T-cell (primary cell): ENCODE measurements at regions not wholly inside any gene's neighbourhood (a gene's known extent, or its start where the extent isn't known, plus 50 kb on each side); places are given as distances from the start of the nearest gene placed in this dataset.

Experiments used
- ATAC-seq, 4 experiments: fragments of 200-7000 bp in 3 of 4; fragments of 150-1000 bp in 1 of 4; cut with Tn5 transposase; replicated peaks in 1 of 4; 1 replicate in 3 of 4; 2 replicates in 1 of 4; pipeline ENCODE4 v1.10.0; 2021; ENCODE audit warnings: moderate library complexity in 3 of 4, mild to moderate bottlenecking in 2 of 4, moderate number of reproducible peaks in 1 of 4
- CTCF ChIA-PET, 2 donors: fragments of 300-600 bp; sonication (Branson Sonifier 250); formaldehyde crosslinking; loops; one replicate each; lab custom pipeline; 2022; ENCODE audit warnings: antibody characterized with exemption in 2 of 2; lab: Charles Lee
- POLR2A ChIA-PET, 2 donors: fragments of 300-600 bp; sonication (Branson Sonifier 250); formaldehyde crosslinking; loops; one replicate each; lab custom pipeline; 2022; ENCODE audit warnings: antibody characterized with exemption in 2 of 2; lab: Charles Lee
- DNase-seq, 35 experiments: peaks; one replicate each; pipeline versions ENCODE4 v3.0.0 to v3.0.0-alpha.2; 2013 to 2023
- H3K27ac ChIP-seq: one replicate; pipeline ENCODE4 v1.5.1; 2013; ENCODE audit warnings: low read length
- H3K27me3 ChIP-seq, 2 experiments: replicated peaks in 1 of 2; 1 replicate in 1 of 2; 2 replicates in 1 of 2; pipeline versions ENCODE4 v1.6.1 to v1.7.0; 2013; ENCODE audit warnings: low read length in 1 of 2, mixed read lengths in 1 of 2; ENCODE audit not compliant: control insufficient read depth in 2 of 2, insufficient read depth in 2 of 2; ENCODE audit errors: extremely low read depth in 1 of 2
- H3K36me3 ChIP-seq, 2 donors: 1 replicate in 1 of 2; 2 replicates in 1 of 2; pipeline versions ENCODE4 v1.6.1 to v1.7.0; 2013; ENCODE audit warnings: low read length in 1 of 2; ENCODE audit not compliant: control insufficient read depth in 2 of 2, insufficient read depth in 1 of 2; ENCODE audit errors: extremely low read depth in 1 of 2
- H3K4me1 ChIP-seq, 2 experiments: 1 replicate in 1 of 2; 2 replicates in 1 of 2; pipeline versions ENCODE4 v1.6.1 to v1.7.0; 2013; ENCODE audit warnings: low read length in 2 of 2, mixed read lengths in 1 of 2; ENCODE audit not compliant: insufficient read depth in 2 of 2, control insufficient read depth in 1 of 2; ENCODE audit errors: extremely low read depth in 1 of 2
- H3K4me3 ChIP-seq, 2 donors: 1 replicate in 1 of 2; 2 replicates in 1 of 2; pipeline versions ENCODE4 v1.5.1 to v1.7.0; 2013; ENCODE audit warnings: mild to moderate bottlenecking in 2 of 2, low read length in 1 of 2, moderate library complexity in 1 of 2; ENCODE audit not compliant: control insufficient read depth in 1 of 2; ENCODE audit errors: extremely low read depth in 1 of 2
- H3K9me3 ChIP-seq: 2 replicates; pipeline ENCODE4 v1.7.0; 2013
- H3K27ac Mint-ChIP-seq, 2 donors: one replicate each; pipeline ENCODE4 v1.8.0; 2020 to 2021; ENCODE audit warnings: mild to moderate bottlenecking in 2 of 2, mixed read lengths in 2 of 2
- H3K27me3 Mint-ChIP-seq, 2 donors: one replicate each; pipeline ENCODE4 v1.8.0; 2021 to 2022; ENCODE audit warnings: mixed read lengths in 2 of 2
- H3K36me3 Mint-ChIP-seq: one replicate; pipeline ENCODE4 v1.8.0; 2021; ENCODE audit warnings: mixed read lengths
- H3K4me1 Mint-ChIP-seq, 3 donors: one replicate each; pipeline ENCODE4 v1.8.0; 2020 to 2022; ENCODE audit warnings: mixed read lengths in 3 of 3, mild to moderate bottlenecking in 1 of 3
- H3K4me3 Mint-ChIP-seq, 3 donors: one replicate each; pipeline ENCODE4 v1.8.0; 2020 to 2022; ENCODE audit warnings: mild to moderate bottlenecking in 3 of 3, mixed read lengths in 3 of 3, moderate library complexity in 3 of 3
- H3K9me3 Mint-ChIP-seq, 3 donors: one replicate each; pipeline ENCODE4 v1.8.0; 2020 to 2022; ENCODE audit warnings: mixed read lengths in 3 of 3
- WGBS: methylation state at CpG from one replicate; pipeline ENCODE4 v1.1.5; 2013; ENCODE audit warnings: missing lambda C conversion rate; ENCODE audit not compliant: insufficient coverage; 5-methylcytosine and 5-hydroxymethylcytosine counted together

DNA sequence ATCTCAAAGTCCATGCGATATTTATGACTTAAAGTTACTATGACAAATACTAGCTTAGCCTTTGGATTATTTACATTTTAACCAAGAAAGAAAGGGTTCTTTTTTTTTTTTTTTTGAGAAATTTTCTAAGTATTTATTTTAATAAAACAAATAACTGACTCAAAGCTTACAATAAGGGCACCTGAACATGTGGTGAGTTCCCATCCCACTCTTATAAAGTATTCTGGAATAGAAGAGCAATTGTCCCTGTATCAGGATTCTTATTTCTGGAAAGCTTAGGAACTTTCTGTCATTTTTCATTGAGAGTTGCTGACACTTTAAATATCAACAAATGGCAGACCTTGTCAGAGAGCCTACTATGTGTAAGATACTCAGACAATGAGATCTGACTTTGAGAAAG lies 686.1 kb upstream of the SOX9 start:
- ATAC-seq, result no peak

DNA sequence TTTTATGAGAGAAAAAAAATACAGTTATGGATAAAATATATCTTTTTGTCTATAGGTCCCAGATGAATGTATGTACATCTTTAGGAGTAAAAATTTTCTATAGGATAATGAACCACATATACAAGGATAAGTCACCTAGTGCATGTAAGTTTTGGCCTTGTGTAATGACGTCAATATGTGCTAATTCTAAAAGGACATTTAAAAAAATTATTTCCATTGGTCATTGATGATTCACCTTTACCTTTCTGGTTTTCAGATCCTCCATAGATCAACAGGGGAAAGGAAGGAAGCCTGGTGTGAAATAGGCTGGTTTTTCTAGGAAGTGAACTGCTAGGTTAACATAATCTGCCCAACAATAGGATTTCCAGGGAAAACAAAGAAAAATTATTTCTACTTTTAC lies 684.3 kb upstream of the SOX9 start:
- H3K9me3 Mint-ChIP-seq, result peaks cover 2 to 7% (median 7%) of the 10 kb centered on the region in 3 donors
- ChIA-PET CTCF (no interaction called here), POLR2A (no interaction called here)

More for the DNA sequence above, 686.1 kb upstream of the SOX9 start:
- H3K9me3 ChIP-seq, result no peaks in the 10 kb centered on the region
- H3K4me3 ChIP-seq, result no peak overlapping the region
- ChIA-PET POLR2A (interaction anchor here (0.6 to 1.1 kb wide), 2 partner anchors 10 to 52 kb away, joined by 3 to 4 read pairs; no protein-coding TSS in a partner anchor), CTCF (interaction anchor here in 1 of 2 donors (0.5 kb wide), 1 partner anchor 11 kb away, joined by 3 read pairs; no protein-coding TSS in a partner anchor)
- no CpG with 5 or more reads among the region's 1 CpG for WGBS
- Mint-ChIP-seq H3K4me1 (no peaks in the 10 kb centered on the region), H3K9me3 (peaks cover under 1 to 3% (median 3%) of the 10 kb centered on the region in 3 donors), H3K36me3 (no peaks in the 10 kb centered on the region), H3K4me3 (no peak overlapping the region), H3K27me3 (no peaks in the 10 kb centered on the region), H3K27ac (no peak overlapping the region)
- no peak for DNase-seq
- no peak overlapping the region for H3K27ac ChIP-seq
- no peaks in the 10 kb centered on the region for H3K27me3 ChIP-seq
- H3K4me1 ChIP-seq, result no peaks in the 10 kb centered on the region
- H3K36me3 ChIP-seq, result no peaks in the 10 kb centered on the region

DNA sequence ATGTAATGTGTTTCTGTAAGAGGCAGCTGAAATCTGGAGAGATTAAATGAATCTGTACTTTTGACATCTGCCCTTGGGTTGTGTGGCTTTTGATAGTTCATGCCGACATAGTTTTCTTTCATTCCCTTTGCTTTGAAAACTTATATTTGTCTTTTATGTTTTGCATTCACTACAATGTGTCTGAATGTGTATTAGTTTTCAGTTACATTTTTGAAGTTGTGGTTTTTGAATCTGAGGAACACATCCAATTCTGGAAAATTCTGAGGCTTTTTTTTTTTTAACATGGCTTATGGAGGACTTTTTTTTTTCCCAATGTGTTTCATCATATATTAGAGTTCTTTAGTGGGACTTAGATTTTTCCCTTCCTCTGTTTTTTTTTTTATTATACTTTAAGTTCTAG lies 683.7 kb upstream of the SOX9 start:
- no CpG with 5 or more reads among the region's 1 CpG for WGBS
- no peak for ATAC-seq
- Histone ChIP-seq H3K4me1 (no peaks in the 10 kb centered on the region), H3K27ac (no peak overlapping the region), H3K9me3 (no peaks in the 10 kb centered on the region), H3K36me3 (no peaks in the 10 kb centered on the region), H3K4me3 (no peak overlapping the region), H3K27me3 (no peaks in the 10 kb centered on the region)
- H3K27me3 Mint-ChIP-seq, result peaks cover 0 to 3% of the 10 kb centered on the region in 2 donors
- no peak overlapping the region for H3K4me3 Mint-ChIP-seq
- ChIA-PET CTCF (no interaction called here), POLR2A (no interaction called here)
- DNase-seq, result no peak
- H3K36me3 Mint-ChIP-seq, result no peaks in the 10 kb centered on the region
- H3K9me3 Mint-ChIP-seq, result peaks cover under 1 to 7% (median 7%) of the 10 kb centered on the region in 3 donors
- H3K4me1 Mint-ChIP-seq, result no peaks in the 10 kb centered on the region
- H3K27ac Mint-ChIP-seq, result no peak overlapping the region

More for the DNA sequence above, 684.3 kb upstream of the SOX9 start:
- H3K4me3 ChIP-seq, result no peak overlapping the region
- no peak overlapping the region for H3K27ac ChIP-seq
- Mint-ChIP-seq H3K36me3 (no peaks in the 10 kb centered on the region), H3K27me3 (peaks cover 0 to 3% of the 10 kb centered on the region in 2 donors), H3K27ac (no peak overlapping the region), H3K4me3 (no peak overlapping the region), H3K4me1 (no peaks in the 10 kb centered on the region)
- no CpG with 5 or more reads among the region's 1 CpG for WGBS
- no peaks in the 10 kb centered on the region for H3K9me3 ChIP-seq
- no peaks in the 10 kb centered on the region for H3K4me1 ChIP-seq
- no peaks in the 10 kb centered on the region for H3K36me3 ChIP-seq
- no peaks in the 10 kb centered on the region for H3K27me3 ChIP-seq
- no peak for DNase-seq
- no peak for ATAC-seq

DNA sequence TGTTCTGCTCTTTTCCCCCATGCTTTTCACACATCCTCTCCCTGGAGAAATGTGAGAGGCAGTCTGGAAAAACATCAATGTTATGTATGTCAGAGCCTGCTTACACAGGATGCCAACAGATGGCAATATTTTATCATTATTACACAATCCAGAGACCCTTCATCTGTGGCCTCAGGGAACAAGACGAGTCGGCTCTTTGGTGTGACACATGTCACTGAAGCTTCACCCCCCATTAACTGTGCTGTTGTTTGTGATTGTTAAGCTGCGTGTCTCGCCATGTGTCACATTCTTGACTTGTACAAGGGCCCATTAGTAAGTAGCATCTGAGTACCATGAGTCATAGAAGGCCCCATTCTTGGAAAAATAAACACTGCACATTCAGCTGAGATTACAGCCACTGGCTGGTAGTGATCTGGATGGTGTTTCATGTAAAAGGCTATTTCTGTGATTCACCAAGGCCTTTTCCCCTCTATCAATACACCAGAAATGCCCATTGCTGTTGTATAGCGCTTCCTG lies 682.1 kb upstream of the SOX9 start:
- no peaks in the 10 kb centered on the region for H3K4me1 ChIP-seq
- Mint-ChIP-seq H3K27ac (no peak overlapping the region), H3K36me3 (no peaks in the 10 kb centered on the region), H3K27me3 (peaks cover 0 to 3% of the 10 kb centered on the region in 2 donors), H3K4me3 (no peak overlapping the region), H3K4me1 (no peaks in the 10 kb centered on the region), H3K9me3 (peaks cover 0 to 7% (median 7%) of the 10 kb centered on the region in 3 donors)
- H3K27me3 ChIP-seq, result no peaks in the 10 kb centered on the region
- H3K4me3 ChIP-seq, result no peak overlapping the region
- DNase-seq (no peak), ATAC-seq (no peak)
- ChIA-PET POLR2A (no interaction called here), CTCF (no interaction called here)
- no peaks in the 10 kb centered on the region for H3K36me3 ChIP-seq
- no peak overlapping the region for H3K27ac ChIP-seq
- WGBS, result no CpG with 5 or more reads among the region's 5 CpGs
- H3K9me3 ChIP-seq, result no peaks in the 10 kb centered on the region

DNA sequence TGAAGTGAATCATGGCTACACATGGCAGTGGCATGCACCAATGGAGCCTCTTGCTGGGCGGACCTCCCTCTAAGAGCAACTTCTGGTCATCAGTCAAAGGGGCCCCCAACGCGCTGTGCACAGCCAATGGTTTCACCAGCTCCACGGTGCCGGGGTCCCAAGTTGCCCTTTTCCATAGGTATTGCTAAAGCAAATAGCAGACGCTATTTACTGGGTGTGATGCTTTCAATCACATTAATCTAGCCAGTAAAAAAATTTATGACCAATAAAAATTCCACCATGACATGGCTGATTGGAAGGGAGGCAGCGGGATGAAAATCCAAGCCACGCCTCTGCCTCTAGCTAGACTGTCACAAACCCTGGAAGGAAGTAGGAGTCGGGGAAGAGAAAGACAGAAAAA lies 680.3 kb upstream of the SOX9 start:
- H3K27me3 Mint-ChIP-seq, result peaks cover 0 to 3% of the 10 kb centered on the region in 2 donors
- no peaks in the 10 kb centered on the region for H3K27me3 ChIP-seq
- peaks cover 0 to 7% (median 7%) of the 10 kb centered on the region in 3 donors for H3K9me3 Mint-ChIP-seq
- ChIA-PET CTCF (no interaction called here), POLR2A (no interaction called here)
- H3K9me3 ChIP-seq, result no peaks in the 10 kb centered on the region
- ATAC-seq (no peak), DNase-seq (no peak)
- H3K36me3 Mint-ChIP-seq, result no peaks in the 10 kb centered on the region
- H3K4me3 Mint-ChIP-seq, result no peak overlapping the region
- WGBS, result 45% methylated on average over 1 of the region's 9 CpGs
- no peaks in the 10 kb centered on the region for H3K4me1 ChIP-seq
- no peak overlapping the region for H3K27ac ChIP-seq
- H3K36me3 ChIP-seq, result no peaks in the 10 kb centered on the region
- no peak overlapping the region for H3K4me3 ChIP-seq
- H3K27ac Mint-ChIP-seq, result no peak overlapping the region
- H3K4me1 Mint-ChIP-seq, result no peaks in the 10 kb centered on the region

DNA sequence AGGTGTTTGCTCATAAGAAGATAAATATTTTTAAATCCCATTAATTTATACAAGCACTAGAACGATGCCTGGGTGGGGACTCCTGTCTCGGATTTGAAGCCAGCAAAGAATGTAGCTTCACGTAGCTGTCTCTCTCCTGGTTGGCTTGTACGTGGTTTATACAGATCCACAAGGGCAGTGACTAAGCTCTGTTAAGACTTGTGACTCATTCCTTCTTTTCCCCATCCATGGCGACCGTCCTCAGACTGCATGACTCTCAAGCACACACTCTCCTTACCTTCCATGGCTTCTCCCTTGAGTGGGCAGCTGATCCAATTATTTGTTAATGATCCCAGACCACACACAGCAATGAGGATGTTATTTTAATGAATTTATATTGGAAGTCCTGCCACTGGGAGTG lies 679.7 kb upstream of the SOX9 start:
- no peaks in the 10 kb centered on the region for H3K9me3 ChIP-seq
- Mint-ChIP-seq H3K27me3 (peaks cover 0 to 3% of the 10 kb centered on the region in 2 donors), H3K4me3 (no peak overlapping the region), H3K4me1 (no peaks in the 10 kb centered on the region), H3K36me3 (no peaks in the 10 kb centered on the region), H3K27ac (no peak overlapping the region), H3K9me3 (peaks cover 0 to 7% (median 4%) of the 10 kb centered on the region in 3 donors)
- WGBS, result 79% methylated on average over 3 of the region's 6 CpGs
- H3K4me3 ChIP-seq, result no peak overlapping the region
- CTCF ChIA-PET, result no interaction called here
- no peak overlapping the region for H3K27ac ChIP-seq
- no peaks in the 10 kb centered on the region for H3K4me1 ChIP-seq
- no peak for DNase-seq
- ATAC-seq, result no peak
- H3K27me3 ChIP-seq, result no peaks in the 10 kb centered on the region
- POLR2A ChIA-PET, result no interaction called here
- no peaks in the 10 kb centered on the region for H3K36me3 ChIP-seq
